Body of pancreas (tissue), 4 donors: ENCODE measurements at regions not wholly inside any gene's neighbourhood (a gene's known extent, or its start where the extent isn't known, plus 50 kb on each side); places are given as distances from the start of the nearest gene placed in this dataset.

Experiments used
- CTCF ChIP-seq, 7 experiments: fragments of 450-650 bp in 4 of 7; fragments of 200-600 bp in 3 of 7; sonication (generic) in 3 of 7; IDR thresholded peaks; one replicate each; pipeline ENCODE4 v1.5.1; 2016 to 2019; ENCODE audit warnings: antibody characterized with exemption in 7 of 7
- POLR2A ChIP-seq, 3 donors: fragments of 450-650 bp; IDR thresholded peaks; one replicate each; pipeline ENCODE4 v1.6.1; 2016; ENCODE audit warnings: antibody characterized with exemption in 3 of 3, mild to moderate bottlenecking in 2 of 3

DNA sequence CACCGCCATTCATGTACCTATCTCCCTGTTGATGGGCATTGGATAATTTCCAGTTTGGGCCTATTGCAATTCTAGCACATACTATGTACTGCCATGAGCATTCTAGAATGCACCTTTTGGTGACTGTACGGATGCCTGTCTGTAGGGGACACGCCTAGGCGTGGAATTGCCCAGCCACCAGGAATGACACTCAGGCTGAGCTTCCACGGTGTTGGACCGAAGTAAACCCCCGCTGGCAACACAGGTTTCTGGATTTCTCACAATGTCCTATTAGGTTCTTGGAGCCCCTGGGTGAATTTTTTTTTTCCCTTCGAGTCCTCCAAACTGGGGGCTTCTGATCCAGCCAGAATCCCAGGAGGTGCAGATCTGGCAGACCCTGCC, 146.6 kb downstream of the IRF8 start:
- TF ChIP-seq CTCF (IDR thresholded peaks at IDR 0.05) (no peak), POLR2A (IDR thresholded peaks at IDR 0.05) (no peak)
